SW480 (cell line): ENCODE measurements at regions not wholly inside any gene's neighbourhood (a gene's known extent, or its start where the extent isn't known, plus 50 kb on each side); places are given as distances from the start of the nearest gene placed in this dataset.
A peak's percentile ranks its signal among the peaks of the same experiment; 100 is the strongest.

ENCODE experiments used
- DNase-seq: peaks from one replicate; pipeline ENCODE4 v3.0.0-alpha.2; 2016; ENCODE audit warnings: low spot score

DNA sequence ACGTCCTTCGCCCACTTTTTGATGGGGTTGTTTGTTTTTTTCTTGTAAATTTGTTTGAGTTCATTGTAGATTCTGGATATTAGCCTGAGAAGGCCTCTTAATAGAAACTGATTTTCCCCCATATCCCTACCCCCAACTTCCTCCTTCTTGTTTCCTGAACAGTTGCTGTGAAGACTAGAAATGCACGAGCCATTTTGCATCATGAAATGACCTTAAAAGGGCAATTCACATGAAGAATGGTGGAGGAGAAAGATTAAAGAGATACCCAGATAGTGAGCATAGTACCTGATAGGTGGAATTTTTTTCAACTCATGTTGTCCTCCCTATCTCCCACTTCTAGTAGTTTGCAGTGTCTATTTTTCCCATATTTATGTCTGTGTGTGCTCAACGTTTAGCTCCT, 55.2 kb upstream of the KCNH8 start:
- no peak for DNase-seq

DNA sequence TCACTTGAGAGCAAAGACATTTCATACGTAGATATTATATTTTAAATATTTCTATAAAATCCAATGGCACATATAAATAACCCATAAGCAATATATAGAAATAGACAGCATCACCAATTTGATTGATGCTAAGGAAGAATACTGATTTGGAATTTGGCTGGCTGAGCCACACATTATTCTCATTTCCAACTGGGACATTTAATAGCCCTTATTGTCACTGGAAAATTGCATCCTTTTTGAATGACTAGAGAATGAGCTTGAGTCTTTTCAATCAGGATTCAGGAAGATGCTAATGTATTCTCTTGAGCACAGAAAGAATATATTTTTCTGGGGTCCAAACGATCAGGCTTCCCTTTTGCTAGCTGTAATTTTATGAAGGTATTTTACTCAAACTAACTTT, 70.9 kb upstream of the KCNH8 start:
- no peak for DNase-seq

DNA sequence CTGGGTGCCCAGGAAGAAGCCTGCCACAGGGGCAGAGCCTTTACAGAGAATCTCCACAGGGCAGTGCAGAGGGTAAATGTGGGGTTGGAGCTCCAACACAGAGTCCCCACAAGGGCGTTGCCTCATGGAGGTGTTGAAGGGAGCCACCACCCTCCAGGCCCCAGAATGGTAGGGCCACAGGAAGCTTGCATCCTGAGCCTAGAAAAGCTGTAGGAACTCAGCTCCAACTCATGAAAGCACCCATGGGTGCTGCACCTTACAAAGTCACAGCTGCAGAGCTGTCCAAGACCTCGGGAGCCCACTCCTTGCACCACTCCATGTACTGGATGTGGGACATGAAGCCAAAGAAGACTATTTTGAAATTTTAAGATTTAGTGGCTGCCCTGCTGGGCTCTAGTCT, 73.3 kb upstream of the KCNH8 start:
- DNase-seq, result no peak

DNA sequence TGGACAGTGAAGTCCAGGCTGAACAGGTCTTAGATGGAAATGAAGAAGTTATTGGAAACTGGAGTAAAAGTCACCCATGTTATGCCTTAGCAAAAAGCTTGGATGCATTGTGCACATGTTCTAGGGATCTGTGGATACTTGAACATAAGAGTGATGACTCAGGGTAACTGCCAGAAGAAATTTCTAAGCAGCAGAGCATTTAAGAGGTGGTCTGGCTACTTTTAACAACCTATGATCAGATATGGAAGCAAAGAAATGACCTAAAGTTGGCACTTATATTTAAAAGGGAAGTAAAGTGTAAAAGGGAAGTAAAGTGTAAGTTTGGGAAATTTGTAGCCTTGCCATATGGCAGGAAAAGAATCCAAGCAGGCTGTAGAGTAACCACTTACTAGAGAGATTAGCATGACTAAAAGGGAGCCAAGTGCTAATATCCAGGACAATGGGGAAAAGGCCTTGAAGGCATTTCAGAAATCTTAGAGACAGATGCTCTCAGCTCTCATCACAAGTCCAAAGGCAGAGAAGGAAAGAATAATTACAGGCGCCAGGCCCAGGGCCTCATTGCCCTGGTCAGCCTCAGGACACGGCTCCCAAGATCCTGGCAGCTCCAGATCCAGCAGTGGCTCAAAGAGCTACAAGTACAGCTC, 73.9 kb upstream of the KCNH8 start:
- DNase-seq, result no peak

DNA sequence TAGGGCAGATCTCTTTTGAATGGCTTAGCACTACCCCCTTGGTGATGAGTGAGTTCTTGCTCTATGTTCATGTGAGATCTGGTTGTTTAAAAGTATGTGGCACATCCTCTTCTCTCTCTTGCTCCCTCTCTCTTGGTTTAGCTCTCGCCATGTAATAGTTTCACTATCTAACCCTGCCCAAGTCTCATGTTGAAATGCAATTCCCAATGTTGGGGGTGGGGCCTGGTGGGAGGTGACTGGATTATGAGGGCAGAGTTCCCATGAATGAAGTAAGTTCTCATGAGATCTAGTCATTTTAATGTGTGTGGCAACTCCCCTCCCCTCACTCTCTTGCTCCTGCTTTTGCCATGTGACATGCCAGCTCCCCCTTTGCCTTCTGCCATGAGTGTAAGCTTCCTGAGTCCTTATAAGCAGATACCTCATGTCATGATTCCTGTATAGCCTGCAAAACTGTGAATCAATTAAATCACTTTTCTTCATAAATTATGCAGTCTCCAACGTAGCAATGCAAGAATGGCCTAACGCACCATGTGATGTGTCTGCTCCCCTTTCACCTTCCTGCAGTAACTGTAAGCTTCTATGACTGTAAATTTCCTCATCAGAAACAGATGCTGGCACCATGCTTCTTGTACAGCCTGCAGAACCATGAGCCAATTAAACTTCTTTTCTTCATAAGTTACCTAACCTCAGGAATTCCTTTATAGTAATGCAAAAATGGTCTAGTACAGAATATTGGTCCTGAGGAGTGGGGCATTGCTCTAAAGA, 74.8 kb upstream of the KCNH8 start:
- DNase-seq, result no peak

DNA sequence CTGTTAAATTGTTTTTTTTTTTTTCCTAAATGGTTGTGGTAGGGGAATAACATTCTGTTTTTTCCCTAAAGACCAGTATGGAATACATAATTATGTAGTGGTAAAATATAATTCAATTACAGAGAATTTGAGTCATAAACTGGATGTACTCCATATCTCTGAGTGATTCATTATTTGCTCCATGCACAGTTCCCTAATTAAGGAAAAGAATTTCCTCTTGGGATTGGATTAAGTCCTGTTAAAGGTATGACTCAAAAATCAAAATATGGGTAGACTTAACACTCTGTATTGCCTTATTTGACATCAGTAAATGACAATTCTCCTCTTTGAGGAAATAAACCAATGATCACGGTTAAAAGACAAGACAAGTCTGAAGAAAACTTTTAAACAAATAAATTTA, 78.0 kb upstream of the KCNH8 start:
- DNase-seq, result no peak

DNA sequence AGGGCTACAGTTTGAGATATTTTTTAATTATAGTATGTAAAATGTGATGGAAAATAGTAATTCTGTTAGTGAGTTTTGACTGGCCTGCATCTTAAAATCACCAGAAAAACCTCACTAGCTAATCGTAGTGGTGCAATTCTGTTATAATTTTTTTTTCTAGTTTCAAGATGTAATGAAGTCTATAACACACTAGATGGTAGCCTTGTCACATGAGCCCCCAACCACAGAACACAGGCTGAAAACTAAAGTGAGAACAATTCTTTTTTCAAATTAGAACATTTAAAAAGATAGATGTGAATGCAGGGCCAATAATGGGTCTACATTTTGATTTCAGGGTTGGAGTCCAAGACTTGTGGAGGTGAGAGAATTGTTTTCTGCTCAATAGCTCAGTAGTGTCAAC, 83.3 kb upstream of the KCNH8 start:
- peak; percentile 46 for DNase-seq

DNA sequence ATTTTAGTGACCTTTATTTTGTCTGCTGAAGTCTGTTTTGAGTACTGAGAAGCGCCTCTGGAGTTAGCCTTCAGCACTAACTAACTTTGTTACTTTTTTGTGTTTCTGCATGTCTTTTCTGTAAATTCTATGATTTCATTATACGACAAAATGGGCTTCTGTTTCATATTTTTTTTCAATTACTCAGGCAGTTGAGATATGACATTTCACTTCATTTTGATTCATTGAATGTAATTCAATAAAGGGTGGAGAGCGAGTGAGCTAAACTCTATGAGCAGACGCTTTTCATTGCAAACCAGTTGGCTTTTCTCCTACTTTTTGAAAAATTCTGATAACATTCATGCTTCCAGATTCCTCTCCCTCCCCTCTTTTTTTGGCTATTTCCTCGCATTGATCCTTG, 84.4 kb upstream of the KCNH8 start:
- no peak for DNase-seq

DNA sequence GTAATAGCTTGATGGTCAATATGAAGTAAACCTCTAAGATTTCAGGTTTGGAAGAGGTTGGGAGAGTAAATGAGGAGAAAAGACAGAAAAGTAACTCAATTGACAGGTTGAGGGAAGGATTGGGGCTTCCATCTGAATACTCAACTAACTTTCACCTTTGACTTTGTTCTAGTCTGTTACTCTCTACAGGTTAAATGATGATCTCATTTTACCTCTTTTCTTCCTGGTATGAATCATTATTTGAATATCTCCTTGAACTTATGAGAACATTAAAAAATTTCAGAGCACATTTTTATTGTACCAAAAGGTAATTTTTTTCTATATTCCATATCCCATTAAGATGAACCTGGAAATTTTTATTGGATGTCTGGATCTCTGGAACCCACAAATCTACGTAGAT, 87.9 kb upstream of the KCNH8 start:
- DNase-seq, result no peak

DNA sequence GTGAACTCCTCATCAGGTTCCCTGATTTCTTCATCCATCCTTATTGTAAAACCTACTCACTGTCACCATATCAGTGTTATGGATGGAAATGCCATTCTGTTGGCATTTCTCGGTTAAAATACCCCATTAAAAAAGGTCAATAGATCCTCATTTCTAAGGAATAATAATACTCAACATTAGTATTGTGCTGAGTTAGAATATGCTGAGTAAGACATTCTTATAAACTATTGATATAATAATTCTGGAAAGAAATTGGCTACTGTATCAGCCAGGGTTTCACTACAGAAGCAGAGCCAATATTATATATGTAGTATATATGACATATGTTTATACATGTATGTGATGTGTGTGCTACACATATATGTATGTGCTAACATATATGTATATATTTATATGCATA, 95.4 kb upstream of the KCNH8 start:
- no peak for DNase-seq

DNA sequence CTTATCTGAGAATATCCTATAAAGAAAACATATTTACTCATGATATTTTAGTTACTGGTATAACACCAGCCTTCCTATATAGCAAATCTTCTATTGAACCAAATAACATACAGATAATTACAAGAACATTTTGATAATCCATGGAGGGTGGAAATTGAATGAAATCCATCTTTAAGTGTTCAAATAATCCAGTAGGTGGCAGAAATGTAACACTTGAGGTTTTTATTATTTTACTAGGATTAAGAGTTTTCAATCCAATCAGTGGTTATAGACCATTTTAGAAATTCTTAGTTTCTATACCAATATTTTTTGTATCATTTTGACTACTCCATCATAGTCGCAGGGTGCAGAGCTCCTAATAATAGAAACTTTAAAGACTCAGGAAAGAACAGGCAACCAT, 101.9 kb upstream of the KCNH8 start:
- no peak for DNase-seq

DNA sequence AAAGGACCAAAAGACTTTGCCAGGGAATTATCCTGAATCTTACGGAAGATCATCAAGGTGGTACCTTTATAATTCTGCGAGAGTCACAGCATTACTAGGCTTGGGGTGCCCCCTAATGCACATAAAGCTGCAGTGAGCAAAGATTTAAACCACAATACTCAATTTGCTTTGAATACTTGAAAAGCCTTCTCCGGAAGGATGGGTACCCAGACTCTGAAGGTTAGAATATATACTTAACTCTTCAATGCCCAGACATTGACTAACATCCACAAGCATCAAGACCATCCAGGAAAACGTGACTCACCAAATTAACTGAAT, 117.8 kb upstream of the KCNH8 start:
- DNase-seq, result no peak

DNA sequence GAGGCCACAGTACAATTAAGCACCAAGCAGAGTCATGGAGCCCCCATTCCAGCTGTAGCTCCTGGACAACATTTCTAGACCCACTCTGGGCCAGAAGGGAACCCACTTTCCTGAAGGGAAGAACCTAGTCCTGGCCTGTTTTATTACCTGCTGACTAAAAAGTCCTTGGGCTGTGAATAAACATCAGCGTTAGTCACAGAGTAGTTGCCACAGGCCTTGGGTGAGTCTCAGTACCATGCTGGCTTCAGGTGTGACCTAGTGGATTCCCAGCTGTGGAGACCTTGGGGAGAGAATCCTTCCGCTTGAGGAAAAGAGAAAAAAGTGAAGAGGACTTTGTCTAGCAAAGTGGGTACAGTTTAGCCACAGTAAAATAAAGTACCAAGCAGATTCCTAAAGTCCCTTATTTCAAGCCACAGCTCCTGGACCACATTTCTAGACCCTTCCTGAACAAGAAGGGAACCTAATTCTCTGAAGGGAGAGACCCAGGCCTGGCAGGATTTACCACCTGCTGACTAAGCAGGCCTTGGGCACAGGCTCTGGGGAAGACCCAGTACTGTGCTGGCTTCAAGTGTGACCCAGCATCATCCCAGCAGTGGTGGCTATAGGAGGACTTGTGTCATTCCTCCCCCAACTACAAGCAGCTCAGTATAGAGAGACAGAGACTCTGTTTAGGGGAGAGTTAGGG, 118.3 kb upstream of the KCNH8 start:
- DNase-seq, result no peak

DNA sequence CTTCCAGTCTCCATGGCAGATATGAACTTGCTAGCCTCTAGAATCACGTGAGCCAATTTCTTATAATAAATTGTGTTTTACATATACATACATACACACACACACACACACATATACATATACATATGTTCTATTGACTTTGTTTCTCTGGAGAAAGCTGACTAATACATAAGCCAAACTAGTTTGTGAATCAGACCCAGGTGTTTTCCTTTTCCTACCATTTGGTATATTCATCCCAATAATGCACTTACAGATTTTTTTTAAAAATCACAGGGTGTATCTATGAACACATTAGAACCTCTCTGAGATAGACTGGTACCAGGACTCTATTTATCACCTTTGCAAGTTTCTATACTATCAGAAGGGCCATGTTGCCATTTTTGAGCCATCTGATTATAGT, 122.9 kb upstream of the KCNH8 start:
- DNase-seq, result no peak

DNA sequence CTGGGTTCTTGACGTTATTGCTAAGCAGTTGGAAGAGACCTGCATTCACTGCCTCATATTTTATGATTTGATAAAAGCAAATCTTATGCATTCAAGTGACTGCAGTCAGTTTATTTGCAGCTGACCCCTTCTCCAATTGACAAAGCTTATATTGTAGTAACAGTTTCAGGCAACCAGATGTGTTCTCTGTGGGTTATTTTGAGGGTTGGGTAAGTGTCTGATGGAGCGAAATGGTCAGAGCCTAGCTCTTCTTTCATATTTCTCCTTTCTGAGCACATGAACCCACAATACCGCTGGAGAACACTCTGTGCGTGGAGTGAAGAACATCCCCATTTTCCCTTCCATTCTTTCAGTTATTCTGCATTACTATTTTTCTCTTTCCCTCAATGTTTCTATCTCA, 125.8 kb upstream of the KCNH8 start:
- no peak for DNase-seq

DNA sequence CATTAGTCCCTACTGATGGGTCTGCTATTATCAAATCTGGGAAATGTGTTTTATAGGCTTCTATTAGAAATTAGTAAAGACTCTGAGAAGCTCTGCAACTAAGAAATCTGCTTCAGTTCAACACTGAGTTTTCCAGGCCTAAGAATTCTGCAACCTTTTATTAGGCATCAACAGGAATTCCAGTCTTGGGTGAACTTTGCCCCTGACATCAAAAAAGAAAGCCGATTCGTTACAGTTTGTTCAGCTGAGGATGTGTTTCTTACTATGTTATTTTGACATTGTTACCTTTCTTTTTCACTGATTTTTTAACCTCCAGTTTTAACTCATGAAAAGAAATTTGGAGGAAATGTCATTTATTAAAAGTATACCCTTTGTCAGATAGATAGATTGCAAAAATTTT, 131.5 kb upstream of the KCNH8 start:
- DNase-seq, result no peak

DNA sequence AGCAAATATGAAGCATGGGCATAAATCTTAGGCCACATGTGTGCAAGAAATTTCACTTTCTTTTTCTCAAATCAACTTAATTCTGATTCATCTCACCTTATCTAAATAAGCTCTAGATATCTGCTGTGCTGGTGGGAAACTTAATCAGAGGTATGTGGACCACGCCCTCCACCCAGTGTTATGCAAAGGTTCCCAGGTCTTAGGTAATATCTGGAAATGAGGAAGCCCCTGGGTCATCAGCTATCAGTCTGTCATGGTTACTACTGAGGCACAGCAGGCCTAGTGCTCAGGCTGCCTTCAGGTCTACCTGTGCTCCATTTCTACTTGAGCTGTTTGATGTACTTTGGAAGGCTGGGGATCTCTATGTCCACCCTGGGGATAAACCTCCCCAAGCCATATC, 134.4 kb upstream of the KCNH8 start:
- DNase-seq, result peak; percentile 18

DNA sequence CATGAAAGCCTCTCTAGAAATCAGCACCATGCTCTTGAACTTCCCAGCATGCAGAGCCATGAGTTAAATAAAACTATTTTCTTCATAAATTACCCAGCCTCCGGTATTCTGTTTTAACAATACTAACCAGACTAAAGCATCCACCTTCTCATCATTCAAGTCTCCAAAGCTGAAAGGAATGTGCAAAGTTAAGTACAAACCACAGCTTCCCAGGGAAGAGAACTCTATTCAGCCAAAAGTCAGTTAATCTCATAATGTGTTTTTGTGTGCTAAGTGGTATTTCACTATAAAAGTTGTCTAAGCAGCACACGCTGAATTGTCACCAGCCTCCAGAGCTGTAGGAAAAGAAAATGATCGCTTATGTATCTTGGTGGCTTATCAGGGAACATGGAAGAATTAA, 135.5 kb upstream of the KCNH8 start:
- DNase-seq, result no peak

DNA sequence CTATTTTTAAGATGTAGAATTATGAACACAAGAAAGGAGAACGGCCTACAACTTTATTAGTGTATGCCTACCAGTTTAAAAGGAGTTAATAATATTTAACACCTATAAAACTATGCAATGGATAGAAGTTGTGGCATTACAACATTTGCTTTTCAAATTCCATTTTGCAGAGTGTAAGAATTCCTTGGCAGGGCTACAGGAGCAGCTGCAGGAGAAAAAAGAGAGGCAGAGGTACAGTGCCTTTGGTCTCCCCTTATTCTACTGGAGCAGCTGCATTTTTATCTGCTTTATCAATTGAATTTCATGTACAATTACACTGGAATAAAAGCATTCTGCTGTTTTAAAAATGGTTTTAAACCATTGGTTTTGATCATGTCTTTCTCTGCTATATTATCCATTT, 145.7 kb upstream of the KCNH8 start:
- DNase-seq, result no peak

DNA sequence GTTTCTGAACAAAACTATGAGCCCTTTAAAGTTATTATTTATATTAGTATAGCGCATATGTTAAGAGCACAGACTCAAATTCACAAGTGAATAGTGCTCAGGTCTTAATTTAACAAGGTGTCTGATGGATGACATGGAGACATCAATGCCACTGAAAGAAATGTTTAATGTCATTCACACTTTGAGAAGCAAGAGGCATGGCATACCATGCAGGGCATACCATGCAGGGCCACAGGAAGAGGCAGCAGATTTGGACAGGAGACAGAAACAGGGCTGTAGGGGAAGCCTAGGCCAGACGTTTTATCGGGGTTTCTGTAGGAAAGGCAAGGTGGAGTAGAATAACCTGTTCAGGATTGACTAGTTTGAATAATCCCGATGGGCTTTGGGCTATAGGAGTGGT, 150.2 kb upstream of the KCNH8 start:
- no peak for DNase-seq

DNA sequence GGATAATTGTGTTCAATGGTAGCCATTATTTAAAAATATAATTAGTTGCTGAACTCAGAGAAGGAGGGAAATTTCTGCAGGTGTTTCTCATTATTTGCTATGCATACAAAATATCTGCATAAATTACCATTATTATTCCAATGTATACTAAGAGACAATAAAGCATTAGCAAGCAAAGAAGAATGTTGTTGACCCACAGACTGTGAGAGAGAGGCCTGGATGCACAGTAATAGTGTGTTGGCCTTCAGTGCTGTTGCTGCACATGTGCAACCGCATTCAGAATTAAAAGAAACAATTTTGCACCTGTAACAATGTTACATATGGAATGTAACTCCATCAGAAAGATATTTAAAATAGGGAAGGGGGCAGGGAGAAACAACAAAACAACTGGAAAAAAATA, 155.6 kb upstream of the KCNH8 start:
- DNase-seq, result no peak

DNA sequence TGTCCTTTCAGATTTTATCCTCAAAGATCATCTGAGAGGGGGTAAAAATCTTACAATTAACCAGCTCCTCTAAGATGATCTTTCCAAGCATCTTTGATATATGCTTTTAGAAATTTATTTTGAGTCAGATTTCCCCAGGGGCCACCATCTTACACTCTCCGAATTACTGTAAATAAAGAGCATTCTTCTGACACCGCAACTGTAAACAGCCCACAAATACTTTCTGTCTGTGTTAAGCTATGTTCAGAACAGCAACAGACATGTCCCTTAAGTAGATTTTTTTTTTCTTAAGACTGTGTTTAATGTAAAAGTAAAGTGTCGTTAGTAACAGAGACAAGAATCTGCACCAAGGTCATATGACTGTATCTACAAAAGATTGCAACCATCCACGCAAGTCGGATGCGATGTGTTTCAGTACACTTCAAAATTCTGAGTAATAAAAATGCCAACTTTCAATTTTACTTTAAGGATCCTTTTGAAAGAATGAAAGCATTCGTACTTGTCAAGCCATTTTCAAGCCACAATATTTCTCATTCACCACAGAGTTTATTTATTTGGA, 159.0 kb upstream of the KCNH8 start:
- DNase-seq, result no peak

DNA sequence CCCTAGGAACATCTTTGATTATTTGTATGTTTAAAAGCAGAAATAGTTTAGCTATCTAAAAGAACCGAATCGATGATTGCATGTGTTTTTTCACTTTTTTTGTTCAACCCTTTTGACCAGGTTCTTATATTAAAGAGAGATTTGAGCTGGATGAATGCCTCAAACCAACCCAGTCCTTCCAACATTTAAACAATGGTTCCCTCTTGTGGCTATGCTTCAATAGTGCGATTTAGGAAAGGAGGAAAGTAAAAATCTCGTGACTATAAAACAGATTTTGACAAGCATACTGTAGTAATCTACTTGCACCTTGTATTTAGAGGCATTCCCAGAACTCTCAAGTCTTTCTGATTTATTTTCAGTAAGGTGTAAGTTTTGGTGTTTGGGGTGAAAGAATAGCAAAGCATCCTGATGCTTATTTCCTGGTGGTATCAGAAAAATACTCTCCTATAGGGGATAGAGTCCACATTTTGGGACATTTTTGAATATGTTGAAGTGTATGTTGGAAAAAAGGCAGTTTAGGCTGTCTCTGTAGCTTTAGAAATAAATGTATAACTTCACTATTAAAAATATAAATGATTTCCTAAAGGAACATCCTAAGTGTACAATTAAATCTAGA, 159.6 kb upstream of the KCNH8 start:
- peak; percentile 39 for DNase-seq
